ENCODE measurements at regions not wholly inside any gene's neighbourhood (a gene's known extent, or its start where the extent isn't known, plus 50 kb on each side); places are given as distances from the start of the nearest gene placed in this dataset.

DNA sequence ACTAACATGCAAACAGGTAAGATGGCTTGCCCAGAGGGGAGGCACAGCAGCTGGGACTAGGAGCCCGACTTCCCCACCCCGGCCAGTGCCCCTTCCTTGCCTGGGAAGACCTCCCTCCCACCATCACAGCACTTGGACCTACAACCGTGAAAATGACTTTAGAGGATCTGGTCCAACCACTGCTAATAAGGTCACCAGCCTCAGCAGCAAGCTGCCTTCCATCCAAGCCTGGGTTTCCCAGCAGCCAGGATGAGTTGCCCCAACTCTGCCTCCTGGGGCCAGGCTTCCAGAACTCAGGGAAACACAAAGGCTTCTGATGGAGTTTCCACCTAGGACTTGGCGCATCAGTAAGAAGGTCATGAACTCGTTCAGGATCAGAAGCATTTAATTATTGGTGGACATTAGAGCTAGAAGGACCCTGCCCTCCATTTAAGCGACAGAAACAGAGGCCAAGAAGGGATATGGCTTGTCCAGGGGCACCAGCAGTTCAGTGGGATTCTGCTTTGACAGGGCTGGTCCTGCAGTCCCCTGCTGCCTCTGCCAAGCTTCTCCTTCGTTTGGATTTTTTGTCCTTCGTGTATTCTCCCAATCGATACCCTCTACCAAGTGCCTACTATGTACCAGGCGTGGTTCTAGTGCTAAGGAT is 403.0 kb upstream of the ID2 start:
- TF ChIP-seq Cebpa-rat (IDR thresholded peaks at IDR 0.05), result no peak
- no peaks in the 10 kb centered on the region for H4K20me1 ChIP-seq
- H3K27ac ChIP-seq, result no peak overlapping the region; a peak in 1 of 22 replicates
- peaks cover 0 to 8% (median 0%) of the 10 kb centered on the region in 11 experiments; a peak in 8 of 22 replicates for H3K9me3 ChIP-seq (replicated peaks in 1 of 11)
- no peaks in the 10 kb centered on the region for H3K36me3 ChIP-seq
- H3K4me3 ChIP-seq, result no peak overlapping the region
- no peak overlapping the region for H3K9ac ChIP-seq
- H3K4me1 ChIP-seq, result peaks cover 0 to 20% (median 15%) of the 10 kb centered on the region in 10 experiments; a peak in 14 of 20 replicates
- H3K27me3 ChIP-seq, result no peaks in the 10 kb centered on the region
- H3K4me2 ChIP-seq, result no peak overlapping the region

DNA sequence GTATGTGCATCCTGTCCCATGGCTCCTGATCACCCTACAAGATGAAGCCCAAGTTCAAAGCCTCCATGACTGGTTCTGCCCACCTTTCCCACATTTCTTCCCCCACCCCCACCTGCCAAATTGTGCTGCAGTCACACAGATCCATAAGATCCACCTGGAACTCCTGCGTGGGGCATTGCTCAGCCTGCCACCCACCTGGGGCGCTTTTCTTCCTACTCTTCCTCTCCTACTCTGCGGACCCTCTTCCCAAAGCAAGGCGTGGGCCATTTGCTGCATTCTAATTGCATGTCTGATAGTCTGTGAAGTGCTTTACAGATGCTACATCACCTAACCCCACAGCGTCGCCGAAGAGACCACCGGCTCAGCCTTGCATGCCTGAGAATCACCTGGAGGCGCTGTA is 402.4 kb upstream of the ID2 start:
- Histone ChIP-seq H3K4me2 (no peak overlapping the region), H3K4me1 (peaks cover 0 to 20% (median 15%) of the 10 kb centered on the region in 10 experiments; a peak in 14 of 20 replicates), H3K27me3 (no peaks in the 10 kb centered on the region), H3K9me3 (replicated peaks in 1 of 11) (peaks cover 0 to 1% (median 0%) of the 10 kb centered on the region in 11 experiments; a peak in 3 of 22 replicates), H3K27ac (no peak overlapping the region), H3K9ac (no peak overlapping the region), H3K4me3 (no peak overlapping the region), H4K20me1 (no peaks in the 10 kb centered on the region), H3K36me3 (no peaks in the 10 kb centered on the region)
- no peak for TF ChIP-seq Cebpa-rat (IDR thresholded peaks at IDR 0.05)

DNA sequence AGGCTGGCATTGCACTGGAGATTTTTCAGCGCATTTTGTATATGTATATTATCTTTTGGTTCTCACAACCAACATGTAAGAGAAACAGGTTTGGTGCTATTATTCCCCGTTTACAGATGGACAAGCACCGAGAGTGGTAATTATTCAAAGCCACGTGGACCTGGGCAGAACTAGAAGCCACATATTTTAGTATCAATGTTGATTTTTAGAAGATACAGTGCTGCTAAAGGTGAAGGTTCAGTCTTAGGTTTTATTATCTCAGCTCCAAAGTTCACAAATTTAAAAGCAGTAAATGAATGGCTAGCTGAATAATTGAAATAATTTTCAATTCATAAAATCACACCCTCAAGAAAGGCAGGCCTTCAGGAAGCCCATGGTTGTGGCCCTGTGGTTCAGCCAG is 400.6 kb upstream of the ID2 start:
- TF ChIP-seq Cebpa-rat (IDR thresholded peaks at IDR 0.05), result no peak
- no peak overlapping the region for H3K9ac ChIP-seq
- H4K20me1 ChIP-seq, result no peaks in the 10 kb centered on the region
- no peak overlapping the region for H3K4me3 ChIP-seq
- H3K36me3 ChIP-seq, result no peaks in the 10 kb centered on the region; a peak in 1 of 22 replicates
- no peak overlapping the region for H3K27ac ChIP-seq
- H3K4me2 ChIP-seq, result no peak overlapping the region
- peaks cover 0 to 23% (median 15%) of the 10 kb centered on the region in 10 experiments; a peak in 14 of 20 replicates for H3K4me1 ChIP-seq
- H3K27me3 ChIP-seq, result peaks cover 0 to 6% (median 0%) of the 10 kb centered on the region in 11 experiments; a peak in 1 of 22 replicates
- H3K9me3 ChIP-seq (replicated peaks in 1 of 11), result peaks cover 0 to 4% (median 0%) of the 10 kb centered on the region in 11 experiments; a peak in 1 of 22 replicates

DNA sequence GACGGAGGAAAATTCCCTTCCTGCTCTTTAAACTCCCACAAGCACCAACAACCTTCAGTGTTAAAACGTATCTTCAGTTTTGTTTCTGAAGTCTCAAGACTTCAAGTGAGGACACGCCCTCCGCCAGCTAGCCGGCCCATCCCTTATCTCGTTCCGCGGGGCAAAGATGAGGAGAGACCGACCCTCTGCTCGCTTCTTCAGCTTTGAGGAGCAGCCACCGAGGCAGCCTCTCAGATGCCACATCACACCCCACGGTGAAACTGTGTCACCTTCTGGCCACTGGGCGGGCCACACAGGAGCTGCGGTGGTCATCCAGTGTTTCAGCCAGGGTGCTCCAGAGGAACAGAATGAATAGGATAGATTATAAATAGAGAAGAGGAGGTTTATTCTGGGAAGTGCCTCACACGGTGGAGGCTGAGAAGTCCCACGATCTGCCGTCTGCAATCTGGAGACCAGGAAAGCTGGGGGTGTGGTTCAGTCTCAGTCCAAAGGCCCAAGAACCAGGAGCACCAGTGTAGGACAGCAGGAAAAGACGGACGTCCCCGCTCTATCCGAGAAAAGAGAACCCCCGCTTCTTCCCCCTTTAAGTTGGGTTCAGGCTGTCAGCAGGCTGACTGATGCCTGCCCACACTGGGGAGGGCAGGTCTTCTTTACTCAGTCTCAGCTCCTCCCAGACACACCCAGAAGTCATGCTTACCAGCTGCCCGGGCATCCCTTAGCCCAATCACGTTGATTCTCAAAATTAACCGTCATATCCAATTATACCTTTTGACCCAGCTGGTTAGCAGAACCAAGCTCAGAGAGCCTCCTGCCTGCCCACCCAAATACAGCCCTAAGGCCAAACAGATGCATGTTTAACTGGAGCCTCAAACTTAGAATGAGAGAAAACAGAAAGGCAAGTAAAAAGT is 399.7 kb upstream of the ID2 start:
- Histone ChIP-seq H3K9ac (no peak overlapping the region), H4K20me1 (no peaks in the 10 kb centered on the region), H3K9me3 (replicated peaks in 1 of 11) (peaks cover 0 to 4% (median under 1%) of the 10 kb centered on the region in 11 experiments; a peak in 2 of 22 replicates), H3K4me1 (peaks cover 0 to 23% (median 15%) of the 10 kb centered on the region in 10 experiments; a peak in 14 of 20 replicates), H3K36me3 (no peaks in the 10 kb centered on the region; a peak in 1 of 22 replicates), H3K27me3 (peaks cover 0 to 8% (median 0%) of the 10 kb centered on the region in 11 experiments; a peak in 1 of 22 replicates), H3K4me3 (no peak overlapping the region), H3K27ac (no peak overlapping the region), H3K4me2 (peak overlapping the region in 8 of 11 experiments; percentile 5 to 45 (median 36); a peak in 11 of 22 replicates)
- TF ChIP-seq Cebpa-rat (IDR thresholded peaks at IDR 0.05), result no peak

DNA sequence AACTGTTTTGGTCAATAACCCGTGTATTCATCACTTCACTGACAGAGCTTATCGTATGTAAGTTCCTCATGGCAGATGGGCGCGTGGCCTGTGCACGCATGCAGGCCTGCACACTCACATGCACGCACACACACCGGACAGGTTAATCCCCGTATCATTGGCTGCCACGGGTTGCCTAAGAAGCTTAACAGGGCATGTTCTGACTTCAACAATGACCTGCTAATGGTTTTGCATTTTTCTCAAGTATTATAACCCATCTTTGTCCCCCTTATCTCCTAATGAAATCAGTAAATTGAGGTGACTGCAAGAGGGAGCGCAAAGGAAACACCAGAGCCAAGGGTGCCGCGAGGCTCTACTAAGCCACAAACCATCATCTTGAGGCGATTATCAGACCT is 399.0 kb upstream of the ID2 start:
- H3K27ac ChIP-seq, result no peak overlapping the region
- TF ChIP-seq Cebpa-rat (IDR thresholded peaks at IDR 0.05), result no peak

DNA sequence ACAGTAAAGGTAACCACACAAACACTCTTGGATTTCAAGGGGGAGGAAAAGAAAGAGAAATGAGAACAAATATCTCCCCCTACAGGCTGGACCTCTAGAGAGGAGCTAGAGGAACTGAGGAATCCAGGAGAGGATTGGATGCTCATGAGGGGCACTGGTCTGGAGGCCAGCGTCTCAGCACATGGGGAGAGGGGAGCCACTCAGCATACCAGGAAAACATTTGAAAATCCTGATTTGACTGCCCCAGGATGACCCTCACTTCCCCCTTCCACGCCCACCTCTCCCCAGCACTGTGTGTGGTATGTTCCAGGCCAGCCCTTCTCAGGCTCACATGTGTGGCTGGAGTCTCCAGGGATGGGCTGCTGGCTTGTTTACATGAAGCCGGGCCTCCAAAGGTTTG is 396.8 kb upstream of the ID2 start:
- H4K20me1 ChIP-seq, result no peaks in the 10 kb centered on the region
- no peak overlapping the region for H3K4me2 ChIP-seq
- peak overlapping the region in 1 of 11 experiments; percentile 20; a peak in 1 of 22 replicates for H3K27ac ChIP-seq
- peaks cover 0 to 14% (median 5%) of the 10 kb centered on the region in 11 experiments; a peak in 4 of 22 replicates for H3K27me3 ChIP-seq
- H3K4me3 ChIP-seq, result no peak overlapping the region
- peaks cover 4 to 28% (median 23%) of the 10 kb centered on the region in 11 experiments; a peak in 18 of 22 replicates for H3K9me3 ChIP-seq (replicated peaks in 1 of 11)
- H3K4me1 ChIP-seq, result peaks cover 0 to 23% (median 15%) of the 10 kb centered on the region in 10 experiments; a peak in 14 of 20 replicates
- no peak overlapping the region for H3K9ac ChIP-seq
- H3K36me3 ChIP-seq, result no peaks in the 10 kb centered on the region; a peak in 1 of 22 replicates
- no peak for TF ChIP-seq Cebpa-rat (IDR thresholded peaks at IDR 0.05)

More for the DNA sequence above, 399.0 kb upstream of the ID2 start:
- Histone ChIP-seq H3K4me1 (peaks cover 0 to 23% (median 15%) of the 10 kb centered on the region in 10 experiments; a peak in 14 of 20 replicates), H3K9ac (no peak overlapping the region), H3K4me3 (no peak overlapping the region), H3K9me3 (replicated peaks in 1 of 11) (peaks cover 0 to 11% (median 7%) of the 10 kb centered on the region in 11 experiments; a peak in 13 of 22 replicates), H4K20me1 (no peaks in the 10 kb centered on the region), H3K36me3 (no peaks in the 10 kb centered on the region; a peak in 1 of 22 replicates), H3K27me3 (peaks cover 0 to 13% (median 4%) of the 10 kb centered on the region in 11 experiments; a peak in 4 of 22 replicates), H3K4me2 (peak overlapping the region in 8 of 11 experiments; percentile 5 to 57 (median 38); a peak in 12 of 22 replicates)

DNA sequence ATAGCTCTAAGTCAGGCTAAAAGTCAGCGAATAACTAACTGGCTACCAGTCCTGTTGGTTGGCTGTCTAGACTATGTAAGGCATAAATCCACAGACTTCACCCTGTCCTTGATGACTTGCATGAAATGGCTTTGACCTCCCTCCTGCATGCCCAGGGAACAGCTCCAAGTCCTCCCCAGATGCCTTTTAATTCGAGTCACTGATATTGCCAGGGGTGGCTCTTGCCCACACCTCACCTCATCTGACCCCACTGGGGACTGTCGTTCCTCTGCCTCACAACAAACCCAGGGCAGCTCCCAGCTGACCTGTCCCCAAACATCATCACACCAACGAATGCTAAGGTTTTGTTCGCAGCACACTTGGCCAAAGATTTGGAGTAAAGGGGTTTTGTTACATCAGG is 396.0 kb upstream of the ID2 start:
- H3K27ac ChIP-seq, result no peak overlapping the region
- H3K4me2 ChIP-seq, result no peak overlapping the region
- no peak overlapping the region for H3K4me3 ChIP-seq
- H4K20me1 ChIP-seq, result no peaks in the 10 kb centered on the region
- H3K4me1 ChIP-seq, result peaks cover 0 to 23% (median 15%) of the 10 kb centered on the region in 10 experiments; a peak in 14 of 20 replicates
- no peaks in the 10 kb centered on the region; a peak in 1 of 22 replicates for H3K36me3 ChIP-seq
- no peak for TF ChIP-seq Cebpa-rat (IDR thresholded peaks at IDR 0.05)
- peaks cover 4 to 28% (median 23%) of the 10 kb centered on the region in 11 experiments; a peak in 18 of 22 replicates for H3K9me3 ChIP-seq (replicated peaks in 1 of 11)
- H3K27me3 ChIP-seq, result peaks cover 0 to 14% (median 5%) of the 10 kb centered on the region in 11 experiments; a peak in 4 of 22 replicates
- H3K9ac ChIP-seq, result no peak overlapping the region

DNA sequence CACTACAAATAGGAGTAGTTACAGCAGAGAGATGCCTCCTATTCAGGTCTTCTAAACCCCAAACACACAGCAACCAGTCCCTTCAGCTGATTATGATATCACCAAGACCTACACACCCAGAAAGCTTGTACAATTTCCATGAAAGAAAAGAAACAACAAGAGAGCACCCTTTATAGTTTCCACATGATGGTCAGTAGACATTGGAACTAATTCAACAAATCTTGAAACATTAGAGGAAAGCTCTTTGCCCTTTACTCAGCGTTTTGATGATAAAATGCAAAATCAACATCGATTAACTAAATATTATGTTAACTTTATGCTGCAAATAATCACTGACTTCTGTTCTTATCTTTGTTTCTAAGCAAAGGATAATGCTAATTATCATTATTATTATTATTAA is 393.6 kb upstream of the ID2 start:
- Histone ChIP-seq H3K4me1 (peaks cover 0 to 7% (median 3%) of the 10 kb centered on the region in 10 experiments; a peak in 10 of 20 replicates), H3K27me3 (peaks cover 0 to 18% (median 6%) of the 10 kb centered on the region in 11 experiments; a peak in 5 of 22 replicates), H3K9me3 (replicated peaks in 1 of 11) (peaks cover 4 to 32% (median 23%) of the 10 kb centered on the region in 11 experiments; a peak in 19 of 22 replicates), H3K9ac (no peak overlapping the region), H3K27ac (no peak overlapping the region), H3K36me3 (no peaks in the 10 kb centered on the region; a peak in 1 of 22 replicates), H4K20me1 (no peaks in the 10 kb centered on the region), H3K4me3 (no peak overlapping the region), H3K4me2 (no peak overlapping the region)
- no peak for TF ChIP-seq Cebpa-rat (IDR thresholded peaks at IDR 0.05)

Data from BLaER1 treated with 17β-estradiol and CSF1 and Interleukin-3, amounts not matched to agents 10 nM and 100 nM (cell line).